SK-N-SH (cell line): ENCODE measurements at regions not wholly inside any gene's neighbourhood (a gene's known extent, or its start where the extent isn't known, plus 50 kb on each side); places are given as distances from the start of the nearest gene placed in this dataset.

Experiments
- CTCF ChIA-PET: fragments of 300-600, 350-600 bp; formaldehyde crosslinking; extraction: SDS; loops from one replicate; lab custom pipeline; 2021; lab: Yijun Ruan, JAX
- POLR2A ChIA-PET: fragments of 350-600 bp; sonication (Branson Sonifier 250); formaldehyde crosslinking; extraction: SDS; loops from one replicate; lab custom pipeline; 2020; ENCODE audit warnings: antibody characterized with exemption, inconsistent platforms; lab: Yijun Ruan, JAX
- DNase-seq: peaks from one replicate; pipeline ENCODE4 v3.0.0; 2012
- H2AFZ ChIP-seq: fragments of 200-600 bp; sonication (generic); 2 replicates; pipeline ENCODE4 v1.8.1; 2016; ENCODE audit warnings: antibody characterized with exemption, mild to moderate bottlenecking, low read depth
- H3F3A ChIP-seq: fragments of 200-600 bp; sonication (generic); replicated peaks from 2 replicates; pipeline ENCODE3; 2016; ENCODE audit warnings: antibody characterized with exemption, mild to moderate bottlenecking; ENCODE audit not compliant: insufficient read depth
- H3K27ac ChIP-seq, 2 experiments: fragments of 200-500 bp in 1 of 2; fragments of 200-600 bp in 1 of 2; sonication (Bioruptor generic) in 1 of 2; sonication (generic), shearing (Covaris generic) in 1 of 2; 2 replicates each; pipeline versions ENCODE4 v1.5.1 to v1.6.1; 2014 to 2016; ENCODE audit warnings: low read depth in 2 of 2, inconsistent platforms in 1 of 2, low read length in 1 of 2, mild to moderate bottlenecking in 1 of 2, mixed read lengths in 1 of 2
- H3K27me3 ChIP-seq: fragments of 200-600 bp; sonication (generic), shearing (Covaris generic); 2 replicates; pipeline ENCODE4 v1.6.1; 2016; ENCODE audit warnings: mixed run types; ENCODE audit not compliant: insufficient read depth
- H3K36me3 ChIP-seq, 2 experiments: fragments of 200-500 bp in 1 of 2; fragments of 200-600 bp in 1 of 2; sonication (Bioruptor generic) in 1 of 2; sonication (generic) in 1 of 2; replicated peaks in 1 of 2; 2 replicates each; pipeline versions ENCODE3 to v1.5.1; 2014 to 2016; ENCODE audit warnings: low read length in 1 of 2, mild to moderate bottlenecking in 1 of 2; ENCODE audit not compliant: insufficient read depth in 2 of 2, control insufficient read depth in 1 of 2
- H3K4me1 ChIP-seq, 2 experiments: fragments of 200-500 bp in 1 of 2; fragments of 200-600 bp in 1 of 2; sonication (Bioruptor generic) in 1 of 2; sonication (generic), shearing (Covaris generic) in 1 of 2; 2 replicates each; pipeline versions ENCODE4 v1.5.1 to v1.6.1; 2014 to 2016; ENCODE audit warnings: low read depth in 1 of 2, low read length in 1 of 2, mixed run types in 1 of 2; ENCODE audit not compliant: insufficient read depth in 2 of 2, control insufficient read depth in 1 of 2
- H3K4me2 ChIP-seq: fragments of 200-600 bp; sonication (generic), shearing (Covaris generic); 2 replicates; pipeline ENCODE4 v1.6.1; 2017; ENCODE audit warnings: mixed run types
- H3K4me3 ChIP-seq, 2 experiments: fragments of 200-500 bp in 1 of 2; fragments of 200-600 bp in 1 of 2; sonication (Bioruptor generic) in 1 of 2; sonication (generic), shearing (Covaris generic) in 1 of 2; 2 replicates each; pipeline versions ENCODE4 v1.5.1 to v1.8.1; 2014 to 2016; ENCODE audit warnings: low read depth in 2 of 2, inconsistent platforms in 1 of 2, low read length in 1 of 2, mild to moderate bottlenecking in 1 of 2, mixed read lengths in 1 of 2, moderate library complexity in 1 of 2
- H3K79me2 ChIP-seq: fragments of 200-600 bp; sonication (generic); 2 replicates; pipeline ENCODE4 v1.8.1; 2017; ENCODE audit warnings: mild to moderate bottlenecking; ENCODE audit not compliant: insufficient read depth
- H3K9ac ChIP-seq: fragments of 200-600 bp; sonication (generic); 2 replicates; pipeline ENCODE4 v1.6.1; 2017; ENCODE audit warnings: mixed run types
- H3K9me2 ChIP-seq: fragments of 200-600 bp; sonication (generic); 2 replicates; pipeline ENCODE4 v1.6.1; 2017; ENCODE audit warnings: mixed run types
- H3K9me3 ChIP-seq: fragments of 200-600 bp; sonication (generic); 2 replicates; pipeline ENCODE4 v1.6.1; 2017; ENCODE audit warnings: mixed run types, mild to moderate bottlenecking, moderate library complexity
- H4K20me1 ChIP-seq: fragments of 200-600 bp; sonication (generic); 2 replicates; pipeline ENCODE4 v1.6.1; 2017; ENCODE audit warnings: mild to moderate bottlenecking, mixed run types; ENCODE audit not compliant: insufficient read depth
- CHD2 ChIP-seq: fragments of 150-350 bp; IDR thresholded peaks from 2 replicates; pipeline ENCODE4 v1.6.1; 2018; ENCODE audit warnings: low read length; ENCODE audit not compliant: partially characterized antibody
- EZH2phosphoT487 ChIP-seq: fragments of 200-600 bp; sonication (generic); IDR thresholded peaks from 2 replicates; pipeline ENCODE4 v1.6.1; 2017; ENCODE audit warnings: low read depth, mixed run types, mild to moderate bottlenecking, antibody characterized with exemption, moderate library complexity, borderline replicate concordance
- FOXJ3 ChIP-seq: sonication (generic); formaldehyde crosslinking; IDR thresholded peaks from 2 replicates; pipeline ENCODE4 v1.5.1; 2020; ENCODE audit warnings: mild to moderate bottlenecking, missing genetic modification reagents
- MXI1 ChIP-seq: IDR thresholded peaks from 2 replicates; pipeline ENCODE4 v1.6.1; 2012; ENCODE audit warnings: mild to moderate bottlenecking, low read depth, low read length, improper control_type of control experiment
- NFIC ChIP-seq: IDR thresholded peaks from 2 replicates; pipeline ENCODE4 v1.4.0; 2012; ENCODE audit warnings: borderline replicate concordance
- PBX3 ChIP-seq: IDR thresholded peaks from 2 replicates; pipeline ENCODE4; 2012
- RCOR1 ChIP-seq: fragments of 150-350 bp; IDR thresholded peaks from 2 replicates; pipeline ENCODE4 v1.6.1; 2017; ENCODE audit warnings: antibody characterized with exemption, low read length
- SMC3 ChIP-seq: IDR thresholded peaks from 2 replicates; pipeline ENCODE4 v1.6.1; 2012; ENCODE audit warnings: low read depth, low read length, improper control_type of control experiment
- USF1 ChIP-seq: IDR thresholded peaks from 2 replicates; pipeline ENCODE4 v1.4.0; 2012; ENCODE audit warnings: low read depth, borderline replicate concordance
- WGBS: methylation state at CpG from one replicate; pipeline ENCODE4 v1.1.6; 2017; ENCODE audit warnings: low lambda C conversion rate; 5-methylcytosine and 5-hydroxymethylcytosine counted together

- TF ChIP-seq USF1: no peak
- no peak for TF ChIP-seq FOXJ3
- TF ChIP-seq RCOR1: no peak
Observed at GRCh38 chr2:144931960-144932359, 412.0 kb upstream of the ZEB2 start (continued).

DNA sequence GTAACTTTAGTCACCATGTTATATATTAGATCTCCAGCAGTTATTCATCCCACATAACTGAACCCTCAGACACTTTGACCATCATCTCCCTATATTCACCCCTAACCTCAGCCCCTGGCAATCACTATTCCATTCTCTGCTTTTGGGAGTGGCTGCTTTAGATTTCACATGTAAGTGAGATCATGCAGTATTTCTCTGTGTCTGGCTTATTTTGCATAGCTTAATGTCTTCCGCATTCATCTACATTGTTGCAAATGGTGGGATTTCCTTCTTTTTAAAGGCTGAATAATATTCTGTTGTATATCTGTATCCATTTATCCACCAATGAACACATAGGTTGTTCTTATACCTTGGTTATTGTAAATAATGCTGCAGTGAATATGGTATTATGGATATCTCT lies 411.6 kb upstream of the ZEB2 start:
- Histone ChIP-seq H2AFZ (no peak overlapping the region), H3K4me2 (no peak overlapping the region), H3K79me2 (no peaks in the 10 kb centered on the region), H3K9me3 (0 out of 2 replicates have a peak, but pooled peaks cover 14% of the 10 kb centered on the region), H3K27me3 (no peaks in the 10 kb centered on the region), H3K4me3 (no peak overlapping the region), H3F3A (no peaks in the 10 kb centered on the region), H4K20me1 (no peaks in the 10 kb centered on the region), H3K4me1 (no peaks in the 10 kb centered on the region), H3K27ac (no peak overlapping the region), H3K9ac (no peak overlapping the region), H3K9me2 (no peaks in the 10 kb centered on the region), H3K36me3 (peaks cover 0 to 4% of the 10 kb centered on the region in 2 experiments)
- WGBS: 97% methylated on average over 1 of the region's 1 CpG
- ChIA-PET CTCF (no interaction called here), POLR2A (no interaction called here)
- TF ChIP-seq MXI1 (no peak), NFIC (no peak), EZH2phosphoT487 (no peak)
- no peak for DNase-seq

DNA sequence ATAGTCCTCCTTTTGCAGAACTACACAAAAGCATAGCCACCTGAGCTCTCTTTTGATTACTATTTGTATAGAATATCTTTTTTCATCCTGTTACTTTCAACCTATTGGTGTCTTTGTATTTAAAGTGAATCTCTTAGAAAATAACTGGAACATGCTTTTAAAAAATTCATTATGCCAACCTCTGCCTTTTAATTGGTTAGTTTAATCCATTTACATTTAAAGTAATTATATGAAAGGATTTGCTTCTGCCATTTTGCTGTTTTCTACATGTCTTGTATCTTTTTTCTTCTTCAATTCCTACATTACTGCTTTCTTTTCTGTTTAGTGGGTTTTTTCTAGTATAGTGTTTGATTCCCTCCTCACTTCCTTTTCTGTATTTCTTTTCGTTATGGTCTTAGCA lies 407.5 kb upstream of the ZEB2 start:
- no peak overlapping the region for H3K9ac ChIP-seq
- H3K27me3 ChIP-seq: no peaks in the 10 kb centered on the region
- H2AFZ ChIP-seq: no peak overlapping the region
- ChIA-PET CTCF (no interaction called here), POLR2A (no interaction called here)
- WGBS: 92% methylated on average over 1 of the region's 1 CpG
- no peak for DNase-seq
- H3K9me3 ChIP-seq: 0 out of 2 replicates have a peak, but pooled peaks cover 21% of the 10 kb centered on the region
- H3K79me2 ChIP-seq: no peaks in the 10 kb centered on the region
- no peaks in the 10 kb centered on the region for H4K20me1 ChIP-seq
- H3K4me1 ChIP-seq: no peaks in the 10 kb centered on the region; a peak in 1 of 4 replicates
- H3K27ac ChIP-seq: no peak overlapping the region
- no peak overlapping the region for H3K4me3 ChIP-seq
- no peaks in the 10 kb centered on the region for H3K9me2 ChIP-seq
- peaks cover 0 to 4% of the 10 kb centered on the region in 2 experiments for H3K36me3 ChIP-seq
- H3F3A ChIP-seq: no peaks in the 10 kb centered on the region
- TF ChIP-seq SMC3 (no peak), CHD2 (no peak), PBX3 (no peak)
- TF ChIP-seq, all 33 proteins: peak for 0
- no peak overlapping the region for H3K4me2 ChIP-seq
